ENCODE measurements at regions not wholly inside any gene's neighbourhood (a gene's known extent, or its start where the extent isn't known, plus 50 kb on each side); places are given as distances from the start of the nearest gene placed in this dataset.
A peak's percentile ranks its signal among the peaks of the same experiment; 100 is the strongest.
"Not testable (repeated sequence)": the region's sequence is repeated elsewhere in the genome, so short reads cannot be mapped to it uniquely, and the experiment has no call there.

DNA sequence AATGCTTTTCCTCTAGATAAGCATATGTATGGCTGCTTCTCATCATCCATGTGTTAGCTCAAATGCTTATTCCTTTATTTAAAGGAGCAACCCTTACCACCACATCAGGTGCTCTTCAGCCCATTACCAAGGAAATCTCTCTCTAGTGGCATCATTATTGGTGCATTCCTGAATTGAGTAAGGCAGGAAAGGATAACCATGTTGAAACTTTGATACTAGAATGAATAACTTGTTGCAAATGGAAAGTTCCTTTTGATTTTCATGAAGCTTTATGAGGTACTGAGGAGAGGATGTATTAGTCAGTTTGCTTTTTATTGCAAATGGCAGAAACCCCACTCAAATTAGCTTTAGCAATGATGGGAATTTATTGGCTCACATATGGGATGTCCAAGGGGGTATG lies 212.3 kb upstream of the FGF13 start:
- DNase-seq: no peak

DNA sequence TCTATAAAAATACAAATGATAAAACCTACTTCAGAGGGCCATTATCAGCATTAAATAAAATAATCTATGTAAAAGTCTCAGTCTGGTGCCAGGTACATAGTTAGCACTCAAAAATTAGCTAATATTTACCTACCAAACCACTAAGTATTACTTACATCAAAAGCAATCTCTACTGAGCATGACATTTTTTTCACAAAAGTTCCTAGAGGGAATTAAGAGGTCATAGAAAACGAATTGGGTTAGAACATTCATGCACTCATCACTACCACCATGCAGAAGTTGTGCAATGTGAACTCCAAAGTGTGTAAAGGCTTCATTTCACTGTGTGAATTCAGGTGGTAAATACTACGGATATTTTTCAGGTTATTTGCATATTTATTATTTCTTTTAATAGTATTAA lies 209.5 kb upstream of the FGF13 start:
- no peak for DNase-seq

DNA sequence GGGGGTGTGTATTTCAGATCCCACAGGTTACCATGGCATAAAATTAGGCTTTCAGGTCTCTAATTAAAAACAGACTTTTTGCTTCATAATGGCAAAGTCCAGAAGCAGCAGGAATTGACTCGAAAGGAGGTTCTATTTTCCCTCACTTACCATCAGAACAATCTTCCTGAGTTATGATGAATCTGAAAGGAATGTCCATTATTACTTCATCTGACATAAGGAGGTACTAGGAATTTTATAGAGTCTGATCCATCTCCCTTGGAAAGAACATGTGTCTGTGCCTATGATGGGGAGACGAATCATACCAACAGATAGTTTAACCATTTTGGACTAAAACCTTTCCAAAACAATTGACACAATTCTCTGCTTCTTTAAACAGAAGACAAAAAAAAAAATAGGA lies 206.3 kb upstream of the FGF13 start:
- no peak for DNase-seq

DNA sequence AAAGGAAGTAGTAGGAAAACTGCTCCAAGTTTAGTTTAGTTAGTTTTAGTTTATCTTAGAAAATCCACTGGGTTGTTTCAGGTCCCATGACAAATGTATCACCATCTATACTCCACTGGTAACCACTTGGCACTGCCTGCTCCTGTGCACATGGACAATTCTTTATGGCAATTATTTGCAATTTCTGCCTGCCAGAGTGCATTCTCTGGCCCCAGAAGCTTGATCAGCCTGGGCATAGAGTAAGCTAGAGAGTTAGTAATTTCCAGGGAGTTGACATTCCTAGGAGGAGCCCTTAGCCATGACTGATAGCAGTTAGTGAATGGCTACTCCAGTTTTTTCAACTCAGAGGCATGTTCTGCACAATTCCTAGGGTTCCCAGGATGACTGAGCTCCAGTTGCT lies 203.2 kb upstream of the FGF13 start:
- DNase-seq: no peak

DNA sequence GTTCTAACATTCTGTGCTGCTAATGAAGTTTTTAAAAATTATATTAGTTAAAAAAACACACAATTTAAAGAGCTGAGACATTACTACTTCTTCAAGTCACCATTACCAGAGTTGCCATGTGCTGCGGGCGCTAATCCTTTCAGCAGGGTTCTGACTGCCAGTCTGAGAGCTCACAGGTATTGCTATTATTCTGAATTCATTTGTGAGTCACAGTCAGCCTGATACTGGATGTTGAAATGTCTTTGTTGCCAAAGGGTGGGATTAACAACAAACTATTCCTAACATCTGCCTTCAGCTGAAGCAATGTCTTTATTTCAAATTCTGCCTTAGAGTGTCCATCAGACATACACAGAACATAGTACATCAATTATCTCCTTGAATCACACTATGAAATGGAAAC lies 197.1 kb upstream of the FGF13 start:
- no peak for DNase-seq

DNA sequence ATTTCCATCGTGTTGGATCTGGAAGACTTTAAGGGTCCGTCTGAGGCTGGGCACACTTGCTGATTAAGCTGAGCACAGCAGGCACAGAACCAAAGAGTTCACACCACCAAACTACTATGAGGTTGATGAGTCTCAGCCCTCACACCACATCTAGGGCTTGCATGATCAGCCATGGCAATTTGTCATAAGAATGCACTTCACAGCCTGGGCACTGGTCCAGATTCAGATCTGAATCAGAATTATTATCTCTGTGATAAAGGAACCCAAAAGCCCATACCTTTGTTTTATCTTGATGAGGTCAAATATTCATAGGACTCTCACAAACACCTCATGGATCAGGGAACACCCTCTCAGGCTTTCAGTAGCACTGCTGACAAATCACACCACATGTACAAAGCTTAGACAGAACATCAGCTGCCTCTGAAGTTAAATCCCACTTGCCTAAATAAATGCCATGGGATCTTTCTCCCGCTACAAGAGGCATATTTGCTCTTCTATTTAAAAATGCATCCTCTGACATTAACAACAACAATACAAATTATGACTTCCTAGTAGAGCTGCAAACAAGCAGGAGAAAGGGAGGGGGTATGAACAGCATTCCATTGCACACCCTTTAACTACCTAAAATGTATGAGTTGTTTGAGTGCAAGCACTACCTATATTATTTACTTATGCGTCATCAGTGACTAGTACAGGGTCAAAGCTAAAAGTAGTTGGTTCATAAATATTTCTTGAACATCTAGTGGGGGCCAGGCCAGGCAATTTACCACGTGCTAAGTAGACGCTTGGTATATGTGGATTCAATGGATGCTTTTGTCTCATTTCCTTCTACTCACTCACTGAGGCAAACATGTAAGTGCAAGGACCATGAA lies 186.3 kb upstream of the FGF13 start:
- DNase-seq: no peak

DNA sequence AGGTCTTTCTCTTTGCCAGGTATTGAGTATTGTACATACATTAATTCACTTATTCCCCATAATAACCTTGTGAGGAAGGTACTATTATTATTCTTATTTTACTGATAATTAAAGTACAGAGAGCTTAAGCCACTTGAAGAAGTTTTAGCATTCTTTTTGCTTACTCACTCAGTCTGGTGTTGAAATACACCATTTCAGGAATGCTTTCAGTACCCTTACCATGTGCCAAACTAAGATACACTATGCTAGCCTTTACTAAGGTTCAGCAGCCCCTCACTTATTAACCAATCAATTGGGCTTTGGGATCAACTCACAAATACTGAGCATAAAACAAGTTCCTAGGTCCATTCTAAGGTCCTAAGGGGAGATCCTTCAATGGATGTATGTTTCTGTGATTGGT lies 179.0 kb upstream of the FGF13 start:
- no peak for DNase-seq

DNA sequence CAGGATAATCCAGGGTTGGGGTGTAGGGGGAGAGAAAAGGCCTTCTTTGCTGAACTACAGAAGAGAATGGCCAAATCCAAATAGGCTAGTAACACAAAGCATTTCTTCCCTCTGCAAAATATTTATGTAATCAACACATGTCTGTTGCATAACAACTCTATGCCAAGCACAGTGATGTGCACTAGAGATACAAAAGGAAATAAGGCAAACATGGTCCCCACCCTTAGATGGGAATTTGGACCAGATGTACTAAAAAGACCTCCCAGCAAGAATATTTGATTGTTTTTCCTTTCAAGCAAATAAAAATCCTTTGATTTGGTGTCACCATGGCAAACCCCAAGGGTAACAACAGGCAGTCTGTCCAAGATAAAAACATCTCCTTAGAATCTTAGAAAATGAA lies 177.6 kb upstream of the FGF13 start:
- no peak for DNase-seq

DNA sequence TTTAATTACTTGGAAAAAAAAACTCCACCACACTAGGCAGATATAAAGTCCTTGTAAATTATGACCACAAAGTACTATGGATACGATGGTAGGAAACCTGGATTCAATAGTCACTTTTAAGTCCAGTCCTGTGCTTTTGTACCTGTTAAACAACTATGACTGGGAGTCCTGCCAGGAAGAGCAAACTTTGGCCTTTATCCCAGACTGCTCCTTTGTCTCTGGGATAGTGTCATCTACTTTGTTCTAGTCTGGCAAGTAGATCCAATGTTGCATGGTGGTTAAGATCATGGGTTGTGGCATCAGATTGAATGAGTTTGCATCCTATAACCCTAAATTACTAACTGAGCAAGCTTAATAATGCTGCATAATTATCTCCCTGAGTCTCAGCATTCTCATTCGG lies 175.3 kb upstream of the FGF13 start:
- DNase-seq: peak; percentile 0

DNA sequence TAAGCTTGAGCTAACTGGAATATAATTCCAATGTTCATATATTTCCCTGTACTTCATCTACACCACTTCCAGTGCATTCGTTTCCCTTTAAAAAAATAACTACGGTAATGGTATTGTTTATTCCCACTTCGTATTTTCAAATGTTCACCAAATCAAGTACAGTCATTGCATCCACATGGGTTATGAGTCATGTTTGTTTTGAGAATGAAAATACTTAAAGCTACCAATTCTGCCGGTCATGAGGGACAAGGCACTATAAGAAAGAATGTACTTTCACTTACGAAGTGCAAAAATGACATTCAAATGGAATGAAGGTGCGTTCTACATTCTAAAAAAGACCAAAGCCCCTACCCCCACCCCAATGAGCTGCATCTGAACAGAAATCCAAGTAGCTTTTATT lies 174.4 kb upstream of the FGF13 start:
- DNase-seq: no peak

DNA sequence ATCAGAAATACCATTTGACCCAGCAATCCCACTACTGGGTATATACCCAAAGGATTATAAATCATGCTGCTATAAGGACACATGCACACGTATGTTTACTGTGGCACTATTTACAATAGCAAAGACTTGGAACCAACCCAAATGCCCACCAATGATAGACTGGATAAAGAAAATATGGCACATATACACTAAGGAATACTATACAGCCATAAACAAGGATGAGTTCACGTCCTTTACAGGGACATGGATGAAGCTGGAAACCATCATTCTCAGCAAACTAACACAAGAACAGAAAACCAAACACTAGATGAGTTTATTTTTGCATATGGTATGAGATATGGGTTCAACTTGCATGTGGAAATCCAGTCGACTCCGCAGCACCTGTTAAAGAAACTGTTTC lies 168.8 kb upstream of the FGF13 start:
- not testable (repeated sequence) for DNase-seq

DNA sequence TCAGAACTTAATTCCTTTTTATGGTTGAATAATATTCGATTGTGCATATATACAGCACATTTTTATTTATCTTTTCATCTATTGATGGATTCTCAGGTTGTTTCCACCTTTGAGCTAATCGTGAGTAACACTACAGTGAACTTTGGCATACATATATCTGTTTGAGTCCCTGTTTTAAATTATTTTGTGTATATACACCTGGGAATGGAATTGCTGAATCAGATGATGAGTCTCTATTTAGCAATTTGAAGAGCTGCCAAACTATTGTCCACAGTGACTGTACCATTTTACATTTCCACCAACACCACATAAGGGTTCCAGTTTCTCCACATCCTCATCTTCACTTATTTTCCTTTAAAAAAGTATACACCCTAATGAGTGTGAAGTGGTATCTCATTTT lies 166.2 kb upstream of the FGF13 start:
- no peak for DNase-seq

DNA sequence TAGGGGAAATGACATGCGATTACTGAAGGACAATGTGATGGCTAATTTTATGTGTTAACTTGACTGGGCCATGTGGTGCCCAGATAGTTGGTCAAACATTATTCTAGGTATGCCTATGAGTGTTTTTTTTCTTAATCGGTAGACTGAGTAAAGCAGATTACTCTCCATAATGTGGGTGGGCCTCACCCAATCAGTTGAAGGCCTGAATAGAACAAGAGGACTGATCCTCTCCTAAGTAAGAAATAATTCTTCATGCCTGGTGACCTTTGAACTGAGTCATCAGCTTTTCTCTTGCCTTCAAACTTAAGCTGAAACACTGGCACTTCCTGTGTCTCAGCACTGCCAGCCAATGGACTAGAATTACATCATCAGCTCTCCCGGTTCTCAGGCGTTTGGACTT lies 164.0 kb upstream of the FGF13 start:
- no peak for DNase-seq

DNA sequence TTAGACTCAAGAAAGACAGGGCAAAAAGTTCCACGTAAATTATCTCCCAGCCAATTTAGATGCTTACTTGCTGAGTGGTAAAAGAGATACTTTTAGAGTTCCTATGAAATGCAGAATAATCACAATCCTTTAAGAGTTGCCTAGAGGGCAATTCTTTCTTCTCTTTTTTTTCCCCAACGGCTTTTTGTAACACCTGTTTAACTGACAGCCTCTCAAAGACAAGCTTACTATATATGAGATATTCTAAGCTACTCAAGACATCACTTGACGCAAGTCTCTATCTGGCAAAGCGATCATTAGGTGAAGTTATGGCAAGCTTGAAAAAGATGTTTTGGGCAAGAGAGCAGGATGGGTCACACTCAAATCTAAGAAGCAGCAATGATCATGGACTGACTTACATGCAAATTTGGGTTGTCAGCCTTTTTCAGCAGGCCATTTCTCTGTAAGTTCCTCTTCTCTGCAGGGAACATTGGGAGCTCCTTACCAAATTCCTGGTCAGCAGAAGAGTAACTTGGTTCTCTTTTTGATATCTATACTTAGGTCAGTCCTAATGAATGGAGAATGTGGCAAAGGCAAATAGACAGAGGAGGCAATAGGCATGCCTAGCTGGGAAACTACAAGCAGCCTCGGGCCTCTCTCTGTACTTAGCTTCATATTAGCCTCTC lies 162.9 kb upstream of the FGF13 start:
- DNase-seq: no peak

DNA sequence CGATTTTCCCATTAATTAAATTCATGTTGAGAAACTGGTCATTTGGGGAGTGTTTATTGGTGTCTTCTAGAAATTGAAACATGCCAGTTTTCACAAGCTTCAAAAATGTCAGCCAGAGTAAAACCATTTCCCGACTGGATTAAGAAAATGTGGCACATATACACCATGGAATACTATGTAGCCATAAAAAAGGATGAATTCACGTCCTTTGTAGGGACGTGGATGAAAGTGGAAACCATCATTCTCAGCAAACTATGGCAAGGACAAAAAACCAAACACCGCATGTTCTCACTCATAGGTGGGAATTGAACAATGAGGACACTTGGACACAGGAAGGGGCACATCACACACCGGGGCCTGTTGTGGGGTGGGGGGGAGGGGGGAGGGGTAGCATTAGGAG lies 162.1 kb upstream of the FGF13 start:
- DNase-seq: not testable (repeated sequence)

DNA sequence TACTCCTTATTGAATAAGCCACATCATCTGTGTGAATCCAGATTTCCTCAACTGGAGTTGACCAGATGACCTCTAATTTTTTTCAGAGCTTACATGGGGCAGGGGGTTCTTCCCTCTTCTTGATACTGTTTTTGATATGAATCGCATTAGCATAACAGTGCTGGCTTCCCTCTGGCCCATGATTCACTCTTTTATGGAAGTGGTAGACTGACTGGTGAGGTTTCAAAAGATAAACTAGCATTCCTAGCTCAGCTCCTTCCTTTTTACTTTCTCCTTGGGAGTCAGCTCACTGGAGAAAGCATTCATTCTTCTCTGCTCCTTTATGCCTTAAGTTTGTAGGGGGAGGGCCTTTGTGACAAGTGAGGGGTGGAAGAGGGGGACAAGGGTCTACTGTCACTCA lies 161.0 kb upstream of the FGF13 start:
- DNase-seq: no peak

DNA sequence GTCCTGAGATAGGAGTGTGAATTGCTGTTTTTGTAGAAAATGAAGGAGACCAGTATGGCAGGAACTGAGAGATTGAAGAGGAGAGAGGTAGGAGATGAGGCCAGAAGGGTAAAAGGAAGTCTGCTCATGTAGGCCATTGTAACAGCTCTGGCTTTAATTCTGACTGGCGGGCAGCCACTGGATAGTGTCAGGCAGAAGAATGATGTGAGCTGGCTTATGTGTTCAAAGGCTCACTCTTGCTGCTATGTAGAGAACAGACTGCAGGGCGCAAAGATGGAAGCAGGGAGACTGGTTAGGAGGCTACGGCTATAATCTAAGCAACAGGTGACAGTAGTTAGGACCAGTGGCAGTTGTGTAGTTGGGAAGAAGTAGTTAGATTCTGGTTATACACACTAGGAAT lies 160.2 kb upstream of the FGF13 start:
- no peak for DNase-seq

DNA sequence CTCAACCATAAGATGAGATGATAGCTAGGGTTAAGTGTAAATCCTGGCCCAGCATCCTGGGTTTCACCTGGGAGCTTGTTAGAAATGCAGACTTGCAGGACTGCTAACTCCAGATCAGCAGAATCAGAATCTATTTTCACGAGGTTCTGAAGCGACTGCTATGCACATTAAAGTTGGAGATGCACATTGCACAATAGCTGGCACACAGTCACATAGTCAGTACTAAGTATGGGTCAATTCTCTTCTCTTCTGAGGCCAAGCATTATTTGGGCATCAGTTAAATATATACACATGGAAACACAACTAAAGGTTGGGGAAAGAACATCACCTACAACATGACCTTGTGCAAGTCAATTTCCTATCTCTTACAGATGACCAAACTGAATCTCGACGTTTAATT lies 155.1 kb upstream of the FGF13 start:
- DNase-seq: no peak

DNA sequence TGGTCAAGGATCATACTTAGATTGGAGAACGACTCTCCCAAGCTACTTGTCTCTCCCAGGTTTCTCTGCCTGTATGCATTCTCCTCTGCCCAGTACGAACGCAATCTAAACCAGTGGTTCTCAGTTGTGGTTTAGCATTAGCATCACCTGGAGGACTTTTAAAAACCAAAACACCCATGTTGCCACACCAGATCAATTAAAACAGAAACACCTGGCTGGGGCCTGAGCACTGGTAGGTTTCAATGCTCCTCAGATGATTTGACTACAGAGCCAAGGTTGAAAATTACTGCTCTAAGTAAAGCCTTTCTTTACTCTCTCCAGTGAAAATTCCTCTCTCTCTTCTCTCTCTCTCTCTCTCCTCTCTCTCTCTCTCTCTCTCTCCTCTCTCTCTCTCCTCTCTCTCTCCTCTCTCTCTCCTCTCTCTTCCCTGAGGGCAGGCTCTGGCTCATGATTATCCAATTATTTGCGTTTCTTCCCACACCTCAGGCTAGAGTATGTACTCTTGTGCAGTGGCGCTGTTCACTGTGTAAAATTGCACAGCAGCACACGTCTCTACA lies 153.7 kb upstream of the FGF13 start:
- no peak for DNase-seq

DNA sequence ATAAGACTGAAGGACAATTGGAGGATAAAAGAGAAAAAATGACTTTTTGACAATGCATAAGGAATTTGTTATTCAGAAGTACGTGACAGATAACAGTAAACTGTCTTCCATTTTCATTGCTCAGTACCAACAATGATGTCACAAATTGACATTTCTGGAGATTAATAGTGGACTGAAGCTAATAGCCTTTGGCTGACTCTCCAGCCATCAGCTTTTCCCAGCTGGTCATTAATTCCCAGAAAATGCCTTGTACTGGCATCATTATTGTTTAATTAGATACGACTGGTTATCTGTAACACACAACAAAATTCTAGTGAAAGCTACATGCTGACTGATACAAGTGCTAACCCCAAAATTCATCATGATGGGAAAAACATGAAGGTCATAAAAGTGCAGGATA lies 147.9 kb upstream of the FGF13 start:
- no peak for DNase-seq

DNA sequence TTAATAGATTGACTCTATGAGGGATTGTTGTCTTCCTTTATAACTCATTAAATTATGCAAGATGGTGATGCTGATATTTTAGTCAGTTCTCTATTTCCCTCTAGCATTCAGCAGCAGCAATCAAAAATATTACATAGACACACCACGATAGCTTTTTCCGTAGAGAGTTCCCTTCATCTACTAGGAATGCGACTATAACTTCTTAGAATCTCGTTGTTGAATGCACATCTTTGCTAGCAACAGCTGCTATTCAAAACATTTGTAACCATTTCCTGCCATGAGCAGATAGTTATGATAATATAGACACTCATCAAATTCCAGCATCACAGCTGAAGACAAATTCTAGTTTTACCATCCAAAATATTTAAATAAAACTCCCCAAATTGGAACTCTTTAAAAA lies 147.4 kb upstream of the FGF13 start:
- DNase-seq: no peak

DNA sequence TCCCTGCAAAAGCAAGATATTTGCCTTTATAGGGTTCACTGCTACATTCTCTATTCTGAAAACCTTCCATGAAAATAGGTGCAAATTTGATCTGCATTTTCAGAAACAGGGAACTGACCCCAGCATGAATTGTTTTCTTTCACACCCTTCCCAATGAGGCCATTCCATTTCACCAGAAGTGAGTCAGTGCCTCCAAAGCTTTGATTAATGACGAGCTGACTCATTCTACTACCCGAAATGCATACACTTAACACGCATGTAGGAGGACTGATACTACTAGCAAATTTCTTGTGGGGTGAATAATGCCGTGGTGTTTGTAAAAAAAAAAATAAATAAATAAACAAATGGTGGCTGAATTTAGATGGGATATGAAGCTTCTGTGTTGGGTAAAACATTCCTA lies 146.9 kb upstream of the FGF13 start:
- no peak for DNase-seq

DNA sequence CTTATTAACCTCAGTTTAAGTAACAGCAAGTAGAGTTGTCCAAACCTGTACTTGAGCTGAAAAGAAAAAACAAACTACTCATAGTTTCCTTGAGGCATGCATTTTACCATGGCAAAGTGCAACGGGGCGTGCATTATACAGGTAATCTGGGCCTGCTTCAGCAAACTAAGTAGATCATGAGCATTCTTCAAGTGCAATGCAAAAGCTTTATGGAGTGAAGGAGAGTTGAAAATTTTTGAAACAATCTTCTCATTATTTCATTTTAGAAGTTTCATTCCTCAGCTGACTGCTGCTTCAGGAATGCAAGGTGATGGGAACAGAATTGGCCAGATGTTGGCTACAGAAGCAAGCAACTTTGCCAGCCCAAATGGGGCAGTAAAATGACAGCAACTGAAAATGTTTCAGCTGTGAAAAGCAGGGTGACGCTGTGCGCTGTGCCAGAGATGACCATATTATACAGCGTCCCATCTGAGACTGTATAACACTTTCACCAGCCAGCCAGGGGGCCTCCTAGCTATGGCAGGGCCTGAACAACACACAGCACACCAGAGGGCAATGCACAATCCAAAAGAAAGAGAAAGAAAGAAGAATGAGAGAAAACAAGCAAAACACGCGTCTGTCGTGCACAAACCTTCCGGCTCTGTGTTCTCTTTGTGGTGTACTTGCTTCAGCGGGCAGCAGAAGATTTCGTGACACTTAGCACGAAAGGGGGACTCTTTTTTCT lies 145.5 kb upstream of the FGF13 start:
- no peak for DNase-seq

DNA sequence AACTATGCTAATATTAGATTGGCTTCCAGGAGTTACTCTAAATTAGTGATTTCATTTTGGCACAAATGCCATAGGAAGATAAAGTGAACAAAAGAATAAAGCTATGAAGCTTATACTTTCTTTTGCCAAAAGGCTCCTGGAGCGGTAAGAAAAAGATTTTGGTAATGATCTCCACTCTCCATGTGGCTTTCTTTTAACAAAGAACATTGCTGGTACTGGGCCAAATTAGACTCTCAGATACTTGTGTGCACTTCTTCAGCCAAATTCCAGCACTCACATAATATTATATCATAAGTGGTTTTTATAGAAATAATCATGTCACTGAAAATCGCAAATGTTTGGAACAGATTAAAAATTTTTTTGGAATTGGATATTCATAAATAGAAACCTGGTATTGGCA lies 142.4 kb upstream of the FGF13 start:
- DNase-seq: no peak

All from COR-L47 (cell line).